Nephron progenitor cell (in vitro differentiated cells): ENCODE measurements at regions not wholly inside any gene's neighbourhood (a gene's known extent, or its start where the extent isn't known, plus 50 kb on each side); places are given as distances from the start of the nearest gene placed in this dataset.

Source experiments
- DNase-seq: peaks from one replicate; pipeline ENCODE4 v3.0.0; 2021
- H3K27ac Mint-ChIP-seq: 2 replicates; pipeline ENCODE4 v1.8.0; 2021; ENCODE audit warnings: mild to moderate bottlenecking, moderate library complexity, mixed read lengths
- H3K27me3 Mint-ChIP-seq: 2 replicates; pipeline ENCODE4 v1.8.0; 2021; ENCODE audit warnings: mild to moderate bottlenecking, low read depth, mixed read lengths; ENCODE audit not compliant: poor library complexity
- H3K36me3 Mint-ChIP-seq: 2 replicates; pipeline ENCODE4 v1.8.0; 2021; ENCODE audit warnings: low read depth, mixed read lengths
- H3K4me1 Mint-ChIP-seq: 2 replicates; pipeline ENCODE4 v1.8.0; 2021; ENCODE audit warnings: mixed read lengths
- H3K4me3 Mint-ChIP-seq: 2 replicates; pipeline ENCODE4 v1.8.0; 2021; ENCODE audit warnings: mild to moderate bottlenecking, moderate library complexity, mixed read lengths
- H3K9me3 Mint-ChIP-seq: 2 replicates; pipeline ENCODE4 v1.8.0; 2021; ENCODE audit warnings: mild to moderate bottlenecking, moderate library complexity, mixed read lengths
- TF ChIP-seq, protein P1 (sequence below): fragments of 200-600 bp; sonication (generic); IDR thresholded peaks from 2 replicates; pipeline ENCODE4 v1.5.0; 2021; ENCODE audit warnings: antibody characterized with exemption

DNA sequence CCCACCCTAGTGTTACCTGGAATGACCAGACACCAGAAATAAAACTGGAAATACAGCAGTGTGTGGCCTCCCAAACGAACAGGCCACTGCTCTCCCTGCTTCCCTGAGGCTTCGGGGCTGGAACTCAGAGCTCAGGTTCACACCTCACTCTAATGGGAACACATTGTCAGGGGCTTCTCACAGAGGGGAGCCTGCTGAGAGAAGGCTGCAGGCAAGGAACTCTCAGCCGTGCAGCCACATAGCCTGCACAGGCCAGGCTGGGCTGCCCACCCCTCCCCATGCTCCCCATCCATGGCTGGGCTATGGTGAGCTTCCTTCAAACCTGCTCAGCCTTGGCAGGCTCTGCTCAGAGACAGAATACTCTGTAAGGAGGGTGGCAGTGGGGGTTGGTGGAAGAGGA lies 302.5 kb downstream of the EMP1 start:
- TF ChIP-seq, protein P1, sequence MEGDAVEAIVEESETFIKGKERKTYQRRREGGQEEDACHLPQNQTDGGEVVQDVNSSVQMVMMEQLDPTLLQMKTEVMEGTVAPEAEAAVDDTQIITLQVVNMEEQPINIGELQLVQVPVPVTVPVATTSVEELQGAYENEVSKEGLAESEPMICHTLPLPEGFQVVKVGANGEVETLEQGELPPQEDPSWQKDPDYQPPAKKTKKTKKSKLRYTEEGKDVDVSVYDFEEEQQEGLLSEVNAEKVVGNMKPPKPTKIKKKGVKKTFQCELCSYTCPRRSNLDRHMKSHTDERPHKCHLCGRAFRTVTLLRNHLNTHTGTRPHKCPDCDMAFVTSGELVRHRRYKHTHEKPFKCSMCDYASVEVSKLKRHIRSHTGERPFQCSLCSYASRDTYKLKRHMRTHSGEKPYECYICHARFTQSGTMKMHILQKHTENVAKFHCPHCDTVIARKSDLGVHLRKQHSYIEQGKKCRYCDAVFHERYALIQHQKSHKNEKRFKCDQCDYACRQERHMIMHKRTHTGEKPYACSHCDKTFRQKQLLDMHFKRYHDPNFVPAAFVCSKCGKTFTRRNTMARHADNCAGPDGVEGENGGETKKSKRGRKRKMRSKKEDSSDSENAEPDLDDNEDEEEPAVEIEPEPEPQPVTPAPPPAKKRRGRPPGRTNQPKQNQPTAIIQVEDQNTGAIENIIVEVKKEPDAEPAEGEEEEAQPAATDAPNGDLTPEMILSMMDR: no peak
- Mint-ChIP-seq H3K27ac (no peak overlapping the region), H3K4me3 (no peak overlapping the region), H3K36me3 (no peaks in the 10 kb centered on the region), H3K9me3 (no peaks in the 10 kb centered on the region), H3K27me3 (peaks cover 2% of the 10 kb centered on the region), H3K4me1 (no peaks in the 10 kb centered on the region)
- DNase-seq: no peak

DNA sequence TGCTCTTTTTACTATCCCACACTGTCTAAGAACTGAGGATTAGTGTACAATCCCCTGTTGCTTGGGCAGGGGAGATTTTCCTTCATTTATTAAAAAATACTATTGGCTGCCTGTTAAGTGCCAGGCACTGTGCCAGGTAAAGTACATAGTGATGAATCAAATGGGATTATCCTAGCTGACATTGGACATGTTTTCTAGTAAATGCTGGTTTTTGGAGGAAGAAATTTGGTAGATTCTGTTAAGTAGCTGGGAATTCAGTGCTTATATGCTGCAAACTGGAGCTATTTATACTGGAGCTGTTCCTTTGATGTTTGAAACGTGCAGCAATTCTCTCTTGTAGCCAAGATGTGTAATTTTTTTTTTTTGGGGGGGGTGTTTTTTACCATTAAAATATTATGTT lies 299.6 kb downstream of the EMP1 start:
- TF ChIP-seq, protein P1: no peak
- DNase-seq: no peak
- no peak overlapping the region for H3K4me3 Mint-ChIP-seq
- H3K4me1 Mint-ChIP-seq: no peaks in the 10 kb centered on the region
- H3K27me3 Mint-ChIP-seq: peaks cover 2% of the 10 kb centered on the region
- no peaks in the 10 kb centered on the region for H3K36me3 Mint-ChIP-seq
- H3K27ac Mint-ChIP-seq: no peak overlapping the region
- no peaks in the 10 kb centered on the region for H3K9me3 Mint-ChIP-seq

DNA sequence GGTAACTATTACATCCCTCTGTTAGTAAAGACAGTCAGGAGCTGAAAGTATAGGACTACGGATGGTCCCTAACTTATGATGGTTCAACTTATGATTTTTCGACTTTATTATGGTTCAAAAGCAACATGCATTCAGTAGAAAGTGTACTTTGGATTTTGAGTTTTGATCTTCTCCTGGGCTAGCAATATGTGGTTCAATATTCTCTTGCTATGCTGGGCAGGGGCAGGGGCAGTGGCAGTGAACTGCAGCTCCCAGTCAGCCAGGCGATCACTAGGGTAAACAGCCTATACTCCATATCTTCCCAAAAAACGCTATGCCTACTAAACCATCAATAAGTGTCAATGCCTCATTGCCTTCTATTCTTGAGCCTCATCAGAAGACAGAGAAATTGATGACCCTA lies 292.7 kb downstream of the EMP1 start:
- H3K4me3 Mint-ChIP-seq: no peak overlapping the region
- H3K4me1 Mint-ChIP-seq: no peaks in the 10 kb centered on the region
- TF ChIP-seq, protein P1: no peak
- no peak overlapping the region for H3K27ac Mint-ChIP-seq
- no peaks in the 10 kb centered on the region for H3K36me3 Mint-ChIP-seq
- no peaks in the 10 kb centered on the region for H3K27me3 Mint-ChIP-seq
- no peaks in the 10 kb centered on the region for H3K9me3 Mint-ChIP-seq
- no peak for DNase-seq

DNA sequence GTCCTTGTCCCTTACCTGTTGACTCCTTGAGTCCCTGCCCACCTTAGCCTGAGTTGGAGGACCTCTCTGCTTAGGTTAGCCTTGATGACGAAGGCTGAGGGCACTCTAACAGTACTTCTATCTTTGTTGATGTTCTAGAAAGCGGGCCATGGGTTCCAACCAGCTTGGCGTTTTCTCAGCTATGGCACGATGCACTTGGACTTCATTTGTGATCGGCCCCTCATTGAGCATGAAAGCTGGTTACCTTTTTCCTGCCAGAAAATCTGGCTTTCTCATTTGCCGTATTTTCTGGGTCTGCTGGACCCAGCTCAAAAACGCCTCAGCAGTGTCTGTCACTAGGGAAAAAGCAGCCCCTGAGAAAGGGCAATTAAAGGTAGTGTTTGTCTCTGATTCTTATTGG lies 290.8 kb downstream of the EMP1 start:
- TF ChIP-seq, protein P1: no peak
- Mint-ChIP-seq H3K9me3 (no peaks in the 10 kb centered on the region), H3K4me1 (no peaks in the 10 kb centered on the region), H3K27me3 (no peaks in the 10 kb centered on the region), H3K36me3 (no peaks in the 10 kb centered on the region), H3K4me3 (no peak overlapping the region), H3K27ac (no peak overlapping the region)
- no peak for DNase-seq

DNA sequence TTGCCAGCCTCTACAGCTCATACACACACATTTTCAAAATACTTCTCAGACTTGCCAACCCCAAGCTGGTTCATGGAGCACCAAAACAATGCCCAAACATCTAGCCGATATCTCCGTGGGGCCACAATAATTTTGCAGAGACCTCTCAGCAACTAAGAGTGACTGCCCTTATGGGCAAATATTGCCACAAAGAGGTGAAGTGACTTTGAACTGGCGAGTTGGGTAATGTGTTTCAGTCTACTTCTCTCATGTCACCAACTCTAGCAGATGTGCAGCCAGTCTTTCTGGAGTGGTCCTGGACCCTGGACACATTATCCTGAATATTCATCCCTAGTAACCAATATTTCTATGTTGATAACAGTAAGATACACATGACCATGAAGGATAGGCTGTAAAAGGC lies 290.3 kb downstream of the EMP1 start:
- H3K9me3 Mint-ChIP-seq: no peaks in the 10 kb centered on the region
- no peak for DNase-seq

DNA sequence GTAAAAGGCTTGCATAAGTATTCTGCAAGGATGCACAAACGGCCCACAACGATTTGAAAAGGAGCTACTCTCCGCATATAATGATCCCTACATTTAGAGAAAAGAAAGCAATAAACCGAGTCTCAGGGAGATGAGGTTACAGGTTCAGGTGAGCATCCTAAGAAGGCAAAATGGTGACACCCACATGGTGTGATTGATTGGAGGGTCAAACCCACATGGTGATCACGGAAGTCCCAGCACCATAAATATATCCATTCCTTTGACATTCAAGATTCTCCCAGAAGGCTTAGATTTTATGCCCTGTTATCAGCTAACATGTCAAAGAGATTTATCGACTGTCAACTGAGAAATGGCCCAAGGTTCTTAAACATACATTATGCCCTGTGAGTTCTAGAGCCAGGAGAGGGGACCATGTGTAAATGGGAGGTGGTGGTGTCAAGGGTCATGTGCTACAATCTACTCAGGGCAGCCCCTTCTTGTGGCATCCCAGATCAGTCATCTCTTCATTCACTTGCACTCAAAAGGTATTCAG lies 282.2 kb downstream of the EMP1 start:
- Mint-ChIP-seq H3K36me3 (no peaks in the 10 kb centered on the region), H3K27ac (no peak overlapping the region), H3K4me1 (peaks cover 5% of the 10 kb centered on the region), H3K4me3 (no peak overlapping the region), H3K27me3 (peaks cover 3% of the 10 kb centered on the region), H3K9me3 (no peaks in the 10 kb centered on the region)
- TF ChIP-seq, protein P1: no peak
- no peak for DNase-seq

More for the DNA sequence above, 290.3 kb downstream of the EMP1 start:
- H3K27ac Mint-ChIP-seq: no peak overlapping the region
- H3K4me1 Mint-ChIP-seq: no peaks in the 10 kb centered on the region
- no peaks in the 10 kb centered on the region for H3K36me3 Mint-ChIP-seq
- TF ChIP-seq, protein P1: no peak
- H3K27me3 Mint-ChIP-seq: no peaks in the 10 kb centered on the region
- H3K4me3 Mint-ChIP-seq: no peak overlapping the region
